ENCODE measurements at regions not wholly inside any gene's neighbourhood (a gene's known extent, or its start where the extent isn't known, plus 50 kb on each side); places are given as distances from the start of the nearest gene placed in this dataset.

GRCh38 chr18:22550366-22550765 is 132.7 kb upstream of the CTAGE1 start:
- H3K4me3 ChIP-seq: no peak overlapping the region
- no peaks in the 10 kb centered on the region for H3K36me3 ChIP-seq
- H3K27ac ChIP-seq: no peak overlapping the region
- intact Hi-C loops (cut with DNase I): loop anchor here (10.0 kb wide), 2 partner anchors 46 to 376 kb away; no protein-coding TSS in a partner anchor
- no peaks in the 10 kb centered on the region for H3K9me3 ChIP-seq
- TF ChIP-seq CTCF (IDR thresholded peaks at IDR 0.05) (no peak), POLR2A (IDR thresholded peaks at IDR 0.05) (no peak)
- peaks cover 0 to 15% (median 0%) of the 10 kb centered on the region in 4 donors for H3K27me3 ChIP-seq
- WGBS, 2 donors: 38 to 46% methylated on average over 2 of the region's 2 CpGs
- no peak for DNase-seq
- peaks cover 0 to 5% (median 0%) of the 10 kb centered on the region in 3 donors for H3K4me1 ChIP-seq

- no peaks in the 10 kb centered on the region for H3K9me3 ChIP-seq
- peaks cover 0 to 5% (median 0%) of the 10 kb centered on the region in 3 donors for H3K4me1 ChIP-seq
- H3K27me3 ChIP-seq: peaks cover 0 to 15% (median 0%) of the 10 kb centered on the region in 4 donors
- DNase-seq: no peak
- intact Hi-C loops (cut with DNase I): loop anchor here (10.0 kb wide), 2 partner anchors 46 to 376 kb away; no protein-coding TSS in a partner anchor
- H3K36me3 ChIP-seq: no peaks in the 10 kb centered on the region
- no peak for TF ChIP-seq POLR2A (IDR thresholded peaks at IDR 0.05)
- TF ChIP-seq CTCF (IDR thresholded peaks at IDR 0.05): no peak
- H3K4me3 ChIP-seq: no peak overlapping the region
- 90 to 96% methylated on average over 1 of the region's 1 CpG for WGBS, 2 donors
- H3K27ac ChIP-seq: no peak overlapping the region
Measured at GRCh38 chr18:22550861-22551260, 133.1 kb upstream of the CTAGE1 start.

- Histone ChIP-seq H3K36me3 (no peaks in the 10 kb centered on the region), H3K4me3 (no peak overlapping the region), H3K27me3 (peaks cover 0 to 15% (median 0%) of the 10 kb centered on the region in 4 donors), H3K4me1 (peaks cover 0 to 5% (median 0%) of the 10 kb centered on the region in 3 donors), H3K27ac (no peak overlapping the region), H3K9me3 (no peaks in the 10 kb centered on the region)
- no peak for DNase-seq
- intact Hi-C loops (cut with DNase I): loop anchor here (10.0 kb wide), 2 partner anchors 47 to 377 kb away; no protein-coding TSS in a partner anchor
- TF ChIP-seq POLR2A (IDR thresholded peaks at IDR 0.05) (no peak), CTCF (IDR thresholded peaks at IDR 0.05) (no peak)
- WGBS, 2 donors: 36 to 37% methylated on average over 5 of the region's 5 CpGs
Measured at GRCh38 chr18:22551536-22552151, 133.9 kb upstream of the CTAGE1 start.

GRCh38 chr18:22552254-22552653 is 134.5 kb upstream of the CTAGE1 start:
- WGBS, 2 donors: 31 to 46% methylated on average over 3 of the region's 3 CpGs

More at GRCh38 chr18:22552254-22552653, 134.5 kb upstream of the CTAGE1 start:
- Histone ChIP-seq H3K27me3 (peaks cover 0 to 15% (median 0%) of the 10 kb centered on the region in 4 donors), H3K36me3 (no peaks in the 10 kb centered on the region), H3K4me3 (no peak overlapping the region), H3K9me3 (no peaks in the 10 kb centered on the region), H3K4me1 (peaks cover 0 to 5% (median 0%) of the 10 kb centered on the region in 3 donors), H3K27ac (no peak overlapping the region)
- DNase-seq: no peak
- no peak for TF ChIP-seq CTCF (IDR thresholded peaks at IDR 0.05)
- TF ChIP-seq POLR2A (IDR thresholded peaks at IDR 0.05): no peak
- intact Hi-C loops (cut with DNase I): loop anchor here (10.0 kb wide), 2 partner anchors 47 to 377 kb away; no protein-coding TSS in a partner anchor

Measured in esophagus squamous epithelium (tissue), 5 donors.